GM13976 (cell line): ENCODE measurements at regions not wholly inside any gene's neighbourhood (a gene's known extent, or its start where the extent isn't known, plus 50 kb on each side); places are given as distances from the start of the nearest gene placed in this dataset.

Experiments
- DNase-seq: peaks from one replicate; pipeline ENCODE4 v3.0.0; 2012; ENCODE audit warnings: low spot score
- CTCF ChIP-seq: IDR thresholded peaks from 2 replicates; pipeline ENCODE4 v1.5.1; 2012; ENCODE audit warnings: borderline replicate concordance, mild to moderate bottlenecking; ENCODE audit not compliant: insufficient read depth; ENCODE audit errors: extremely low read depth, missing control alignments, control extremely low read depth
- in situ Hi-C: fragments of 300-500 bp; cut with MboI; formaldehyde crosslinking; loops from one replicate; pipeline ENCODE4 v1.12.0; 2022; ENCODE audit warnings: low sequenced_read_pairs, mixed read lengths, inconsistent platforms; ENCODE audit not compliant: unreplicated experiment

GRCh38 chr18:27363872-27364271, 178.8 kb upstream of the CHST9 start:
- DNase-seq, result no peak
- in situ Hi-C loops, result no loop called here
- no peak for TF ChIP-seq CTCF

DNA sequence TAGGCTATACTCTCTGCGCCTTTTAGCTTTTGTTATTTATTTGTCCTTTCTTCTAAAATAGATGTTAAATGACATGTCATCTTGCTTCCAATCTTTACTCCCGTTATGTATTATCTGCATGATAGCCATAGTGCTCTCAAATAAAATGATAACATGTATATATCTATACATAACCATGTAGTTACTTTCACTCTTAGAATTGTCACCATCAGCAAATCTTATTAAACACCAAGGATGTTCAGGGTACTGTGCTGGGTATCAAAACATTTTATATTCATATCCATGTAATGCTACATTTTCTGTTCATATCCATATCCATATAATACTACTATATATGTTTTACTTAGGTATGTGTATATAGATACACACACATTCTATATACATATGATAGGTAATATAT, 176.4 kb upstream of the CHST9 start:
- DNase-seq, result no peak
- in situ Hi-C loops, result no loop called here

GRCh38 chr18:27355308-27355707, 170.2 kb upstream of the CHST9 start:
- TF ChIP-seq CTCF, result no peak
- no peak for DNase-seq
- in situ Hi-C loops, result no loop called here

More for the DNA sequence above, 176.4 kb upstream of the CHST9 start:
- no peak for TF ChIP-seq CTCF

- TF ChIP-seq CTCF, result no peak
- DNase-seq, result no peak
- in situ Hi-C loops, result no loop called here
Measured at GRCh38 chr18:27353273-27353672, 168.2 kb upstream of the CHST9 start.

GRCh38 chr18:27349284-27349882, 164.3 kb upstream of the CHST9 start:
- in situ Hi-C loops, result no loop called here
- no peak for DNase-seq
- TF ChIP-seq CTCF, result no peak

GRCh38 chr18:27331606-27332005, 146.5 kb upstream of the CHST9 start:
- TF ChIP-seq CTCF, result no peak
- in situ Hi-C loops, result no loop called here
- DNase-seq, result no peak
